ENCODE measurements at regions not wholly inside any gene's neighbourhood (a gene's known extent, or its start where the extent isn't known, plus 50 kb on each side); places are given as distances from the start of the nearest gene placed in this dataset.
"Not testable (repeated sequence)": the region's sequence is repeated elsewhere in the genome, so short reads cannot be mapped to it uniquely, and the experiment has no call there.

DNA sequence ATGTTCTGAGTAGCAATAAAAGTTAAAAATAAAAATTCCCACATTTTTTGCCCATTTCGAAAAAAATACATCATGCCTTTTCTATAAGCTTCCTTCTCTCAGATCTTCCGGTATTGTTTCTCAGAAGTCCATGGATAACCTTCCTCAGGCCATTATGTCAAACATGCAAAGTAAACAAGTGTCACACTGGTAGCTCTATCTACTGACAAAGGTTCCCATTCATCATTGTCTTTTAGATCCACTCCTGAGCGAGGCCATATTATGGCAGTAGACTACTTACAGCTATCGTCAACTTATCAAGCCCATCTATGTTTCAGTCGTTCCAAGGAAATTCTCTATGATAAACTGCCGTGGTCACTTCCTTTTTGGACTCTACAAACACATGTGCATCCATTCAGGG lies 1068.2 kb downstream of the GLUD2 start:
- H3K36me3 ChIP-seq: no peaks in the 10 kb centered on the region

DNA sequence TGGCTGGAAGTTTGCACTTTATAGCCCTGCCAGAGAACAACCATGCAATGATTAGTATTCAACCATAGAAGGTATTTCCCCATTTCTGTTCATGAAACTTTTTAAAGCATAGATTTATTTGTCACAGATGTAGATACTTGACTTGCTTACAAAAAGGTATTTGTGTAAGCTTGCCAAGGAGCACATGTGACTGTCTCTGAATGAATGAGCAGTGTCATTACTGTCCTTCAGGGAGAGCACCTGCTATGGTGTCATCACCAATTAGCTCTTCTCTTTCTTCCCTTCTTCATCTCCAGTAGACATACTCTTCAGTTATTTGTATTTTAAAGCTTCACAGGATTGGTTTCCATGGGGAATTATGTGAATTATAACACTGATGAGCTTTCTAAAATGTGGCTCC lies 1064.7 kb upstream of the GRIA3 start:
- Histone ChIP-seq H3K27ac (replicated peaks) (no peak overlapping the region), H3K4me3 (no peak overlapping the region), H3K9me3 (replicated peaks) (no peaks in the 10 kb centered on the region), H3K4me1 (no peaks in the 10 kb centered on the region), H3K27me3 (ENCODE audit: low read depth) (no peaks in the 10 kb centered on the region), H3K36me3 (no peaks in the 10 kb centered on the region)
- TF ChIP-seq, protein P1, sequence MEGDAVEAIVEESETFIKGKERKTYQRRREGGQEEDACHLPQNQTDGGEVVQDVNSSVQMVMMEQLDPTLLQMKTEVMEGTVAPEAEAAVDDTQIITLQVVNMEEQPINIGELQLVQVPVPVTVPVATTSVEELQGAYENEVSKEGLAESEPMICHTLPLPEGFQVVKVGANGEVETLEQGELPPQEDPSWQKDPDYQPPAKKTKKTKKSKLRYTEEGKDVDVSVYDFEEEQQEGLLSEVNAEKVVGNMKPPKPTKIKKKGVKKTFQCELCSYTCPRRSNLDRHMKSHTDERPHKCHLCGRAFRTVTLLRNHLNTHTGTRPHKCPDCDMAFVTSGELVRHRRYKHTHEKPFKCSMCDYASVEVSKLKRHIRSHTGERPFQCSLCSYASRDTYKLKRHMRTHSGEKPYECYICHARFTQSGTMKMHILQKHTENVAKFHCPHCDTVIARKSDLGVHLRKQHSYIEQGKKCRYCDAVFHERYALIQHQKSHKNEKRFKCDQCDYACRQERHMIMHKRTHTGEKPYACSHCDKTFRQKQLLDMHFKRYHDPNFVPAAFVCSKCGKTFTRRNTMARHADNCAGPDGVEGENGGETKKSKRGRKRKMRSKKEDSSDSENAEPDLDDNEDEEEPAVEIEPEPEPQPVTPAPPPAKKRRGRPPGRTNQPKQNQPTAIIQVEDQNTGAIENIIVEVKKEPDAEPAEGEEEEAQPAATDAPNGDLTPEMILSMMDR (IDR thresholded peaks at IDR 0.05; ENCODE audit: borderline replicate concordance): no peak
- DNase-seq: no peak
- intact Hi-C loops (cut with micrococcal nuclease): no loop called here

More for the DNA sequence above, 1068.2 kb downstream of the GLUD2 start:
- Histone ChIP-seq H3K4me3 (no peak overlapping the region), H3K4me1 (no peaks in the 10 kb centered on the region), H3K27me3 (ENCODE audit: low read depth) (no peaks in the 10 kb centered on the region), H3K9me3 (replicated peaks) (no peaks in the 10 kb centered on the region), H3K27ac (replicated peaks) (no peak overlapping the region)
- no peak for DNase-seq
- intact Hi-C loops (cut with micrococcal nuclease): no loop called here
- TF ChIP-seq, protein P1 (IDR thresholded peaks at IDR 0.05; ENCODE audit: borderline replicate concordance): no peak

DNA sequence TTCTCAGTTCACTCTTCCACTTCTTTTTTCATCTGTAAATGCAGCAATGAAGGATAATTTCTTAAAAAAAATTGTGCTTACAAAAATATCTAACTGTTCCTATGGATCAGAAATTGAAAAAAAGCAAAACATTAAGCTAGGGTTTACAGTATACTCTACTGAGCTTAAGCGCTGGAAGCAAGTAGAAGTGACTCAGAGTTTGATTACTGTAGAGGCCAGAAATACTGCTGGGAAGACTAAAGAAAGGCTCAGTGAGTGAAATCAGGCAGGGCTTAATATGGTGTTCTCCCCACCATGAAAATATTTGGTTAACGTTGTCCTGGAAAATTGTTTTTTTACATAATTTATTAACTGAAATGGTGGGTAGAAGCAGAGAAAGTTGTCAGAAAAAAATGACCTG lies 1061.8 kb upstream of the GRIA3 start:
- TF ChIP-seq, protein P1 (IDR thresholded peaks at IDR 0.05; ENCODE audit: borderline replicate concordance): no peak
- no peaks in the 10 kb centered on the region for H3K27me3 ChIP-seq (ENCODE audit: low read depth)

DNA sequence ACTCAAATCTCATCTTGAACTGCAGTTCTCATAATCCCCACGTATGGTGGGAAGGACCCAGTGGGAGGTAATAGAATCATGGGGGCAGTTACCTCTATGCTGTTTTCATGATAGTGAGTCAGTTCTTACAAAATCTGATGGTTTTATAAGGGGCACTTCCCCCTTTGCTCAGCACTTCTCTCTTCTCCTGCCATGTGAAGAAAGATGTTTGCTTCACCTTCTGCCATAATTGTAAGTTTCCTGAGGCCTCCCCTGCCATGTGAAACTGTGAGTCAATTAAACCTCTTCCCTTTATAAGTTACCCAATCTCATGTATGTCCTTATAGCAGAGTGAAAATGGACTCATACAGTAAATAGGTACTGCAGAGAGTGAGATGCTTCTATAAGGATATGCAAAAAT lies 1050.6 kb upstream of the GRIA3 start:
- DNase-seq: no peak
- intact Hi-C loops (cut with micrococcal nuclease): no loop called here
- no peaks in the 10 kb centered on the region for H3K9me3 ChIP-seq (replicated peaks)
- H3K27ac ChIP-seq (replicated peaks): no peak overlapping the region
- H3K36me3 ChIP-seq: no peaks in the 10 kb centered on the region
- no peaks in the 10 kb centered on the region for H3K27me3 ChIP-seq (ENCODE audit: low read depth)
- H3K4me3 ChIP-seq: no peak overlapping the region
- no peaks in the 10 kb centered on the region for H3K4me1 ChIP-seq
- TF ChIP-seq, protein P1 (IDR thresholded peaks at IDR 0.05; ENCODE audit: borderline replicate concordance): no peak

More for the DNA sequence above, 1061.8 kb upstream of the GRIA3 start:
- no peaks in the 10 kb centered on the region for H3K4me1 ChIP-seq
- no peaks in the 10 kb centered on the region for H3K9me3 ChIP-seq (replicated peaks)
- no peak overlapping the region for H3K4me3 ChIP-seq
- H3K36me3 ChIP-seq: no peaks in the 10 kb centered on the region
- DNase-seq: no peak
- H3K27ac ChIP-seq (replicated peaks): no peak overlapping the region
- intact Hi-C loops (cut with micrococcal nuclease): no loop called here

DNA sequence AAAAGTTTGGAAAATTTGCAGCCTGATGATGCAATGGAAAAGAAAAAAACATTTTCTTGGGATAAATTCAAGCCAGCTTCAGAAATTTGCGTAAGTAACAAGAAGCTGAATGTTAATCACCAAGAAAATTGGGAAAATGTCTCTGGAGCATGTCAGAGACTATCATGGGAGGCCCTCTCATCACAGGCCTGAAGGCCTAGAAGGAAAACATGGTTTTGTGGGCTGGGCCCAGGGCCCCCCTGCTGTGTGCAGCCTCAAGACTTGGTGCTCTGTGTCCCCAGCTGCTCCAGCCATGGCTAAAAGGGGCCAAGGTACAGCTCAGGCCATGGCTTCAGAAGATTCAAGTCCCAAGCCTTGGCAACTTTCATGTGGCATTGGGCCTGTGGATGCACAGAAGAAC lies 1049.8 kb upstream of the GRIA3 start:
- Histone ChIP-seq H3K9me3 (replicated peaks) (no peaks in the 10 kb centered on the region), H3K36me3 (no peaks in the 10 kb centered on the region), H3K27me3 (ENCODE audit: low read depth) (no peaks in the 10 kb centered on the region), H3K4me1 (no peaks in the 10 kb centered on the region), H3K4me3 (no peak overlapping the region), H3K27ac (replicated peaks) (no peak overlapping the region)
- no peak for DNase-seq
- TF ChIP-seq, protein P1 (IDR thresholded peaks at IDR 0.05; ENCODE audit: borderline replicate concordance): no peak
- intact Hi-C loops (cut with micrococcal nuclease): no loop called here

DNA sequence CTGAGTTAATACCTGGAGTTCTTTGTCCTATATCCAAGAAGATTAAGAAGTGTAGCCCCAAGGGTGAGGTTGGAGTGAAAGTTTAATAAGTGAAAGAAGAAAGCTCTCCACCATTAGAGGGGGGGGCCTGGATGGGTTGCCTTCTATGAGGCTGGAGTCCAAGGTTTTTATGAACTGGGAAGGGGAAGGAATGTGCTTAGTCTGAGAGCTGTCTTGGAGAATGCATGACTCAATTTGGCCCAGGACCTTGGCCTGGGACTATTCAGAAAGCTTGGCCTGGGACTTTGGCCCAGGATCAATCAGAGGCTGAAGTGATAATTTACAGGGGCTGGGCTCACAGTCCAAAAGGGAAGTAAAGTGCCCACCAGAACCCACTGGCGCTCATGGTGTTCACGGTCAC lies 1049.0 kb upstream of the GRIA3 start:
- intact Hi-C loops (cut with micrococcal nuclease): no loop called here
- Histone ChIP-seq H3K4me3 (no peak overlapping the region), H3K4me1 (no peaks in the 10 kb centered on the region), H3K9me3 (replicated peaks) (no peaks in the 10 kb centered on the region), H3K27me3 (ENCODE audit: low read depth) (no peaks in the 10 kb centered on the region), H3K27ac (replicated peaks) (no peak overlapping the region), H3K36me3 (no peaks in the 10 kb centered on the region)
- TF ChIP-seq, protein P1 (IDR thresholded peaks at IDR 0.05; ENCODE audit: borderline replicate concordance): no peak
- no peak for DNase-seq

DNA sequence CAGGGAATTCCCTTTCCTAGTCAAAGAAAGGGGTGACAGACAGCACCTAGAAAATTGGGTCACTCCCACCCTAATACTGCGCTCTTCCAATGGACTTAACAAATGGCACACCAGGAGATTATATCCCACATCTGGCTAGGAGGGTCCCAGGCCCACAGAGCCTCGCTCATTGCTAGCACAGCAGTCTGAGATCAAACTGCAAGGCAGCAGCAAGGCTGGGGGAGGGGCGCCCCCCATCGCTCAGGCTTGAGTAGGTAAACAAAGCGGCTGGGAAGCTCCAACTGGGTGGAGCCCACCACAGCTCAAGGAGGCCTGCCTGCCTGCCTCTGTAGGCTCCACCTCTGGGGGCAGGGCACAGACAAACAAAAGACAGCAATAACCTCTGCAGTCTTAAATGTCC lies 1043.9 kb upstream of the GRIA3 start:
- H3K4me3 ChIP-seq; intact Hi-C loops (cut with micrococcal nuclease); H3K36me3 ChIP-seq; H3K27ac ChIP-seq (replicated peaks); H3K27me3 ChIP-seq (ENCODE audit: low read depth); H3K4me1 ChIP-seq; DNase-seq; H3K9me3 ChIP-seq (replicated peaks): not testable (repeated sequence)

All from left ventricle myocardium inferior (tissue), 1 donor.